WTC11 (cell line): ENCODE measurements at regions not wholly inside any gene's neighbourhood (a gene's known extent, or its start where the extent isn't known, plus 50 kb on each side); places are given as distances from the start of the nearest gene placed in this dataset.
"Not testable (repeated sequence)": the region's sequence is repeated elsewhere in the genome, so short reads cannot be mapped to it uniquely, and the experiment has no call there.

Experiments
- ATAC-seq: fragments of 200-7000 bp; cut with Tn5 transposase; 2 replicates; pipeline ENCODE4 v1.10.0; 2021; ENCODE audit warnings: mild to moderate bottlenecking, moderate library complexity
- CTCF ChIA-PET: fragments of 300-600 bp; sonication (Branson Sonifier 250); formaldehyde crosslinking; loops from one replicate; lab custom pipeline; 2021; ENCODE audit warnings: antibody characterized with exemption; lab: Charles Lee
- POLR2A ChIA-PET: fragments of 350-600 bp; sonication (Branson Sonifier 250); formaldehyde crosslinking; loops from one replicate; lab custom pipeline; 2021; ENCODE audit warnings: antibody characterized with exemption; lab: Charles Lee
- DNase-seq: peaks from one replicate; pipeline ENCODE4 v3.0.0; 2021; ENCODE audit warnings: low spot score
- H3K27ac Mint-ChIP-seq: 2 replicates; pipeline ENCODE4 v1.8.0; 2021; ENCODE audit warnings: mixed read lengths
- H3K27me3 Mint-ChIP-seq: 2 replicates; pipeline ENCODE4 v1.8.0; 2021; ENCODE audit warnings: low read depth, mild to moderate bottlenecking, moderate library complexity, mixed read lengths
- H3K36me3 Mint-ChIP-seq: 2 replicates; pipeline ENCODE4 v1.8.0; 2021; ENCODE audit warnings: mixed read lengths
- H3K4me1 Mint-ChIP-seq: 2 replicates; pipeline ENCODE4 v1.8.0; 2022; ENCODE audit warnings: mixed read lengths
- H3K4me3 Mint-ChIP-seq: 2 replicates; pipeline ENCODE4 v1.8.0; 2021; ENCODE audit warnings: mild to moderate bottlenecking, moderate library complexity, mixed read lengths
- H3K9me3 Mint-ChIP-seq: 2 replicates; pipeline ENCODE4 v1.8.0; 2021; ENCODE audit warnings: mixed read lengths
- ATF1 ChIP-seq: sonication (generic); formaldehyde crosslinking; IDR thresholded peaks from 2 replicates; pipeline ENCODE4 v1.8.1; 2023; ENCODE audit warnings: mild to moderate bottlenecking, moderate library complexity, missing genetic modification reagents
- CBFB ChIP-seq: sonication (generic); formaldehyde crosslinking; IDR thresholded peaks from 2 replicates; pipeline ENCODE4 v1.8.1; 2022; ENCODE audit warnings: mild to moderate bottlenecking, low read depth, missing genetic modification reagents
- ERG ChIP-seq: fragments of 250-450 bp; sonication (Bioruptor Pico); IDR thresholded peaks from 2 replicates; pipeline ENCODE4 v1.8.0; 2021; ENCODE audit warnings: mild to moderate bottlenecking
- ETV6 ChIP-seq: sonication (generic); formaldehyde crosslinking; IDR thresholded peaks from 2 replicates; pipeline ENCODE4 v1.8.1; 2022; ENCODE audit warnings: mild to moderate bottlenecking, missing genetic modification reagents
- FOXK1 ChIP-seq: sonication (generic); formaldehyde crosslinking; IDR thresholded peaks from 2 replicates; pipeline ENCODE4 v1.8.0; 2022; ENCODE audit warnings: mild to moderate bottlenecking, moderate library complexity, missing genetic modification reagents
- GABPB1 ChIP-seq: sonication (generic); formaldehyde crosslinking; IDR thresholded peaks from 2 replicates; pipeline ENCODE4 v1.8.1; 2023; ENCODE audit warnings: mild to moderate bottlenecking, missing genetic modification reagents
- GRHL2 ChIP-seq: fragments of 250-450 bp; sonication (Bioruptor Pico); IDR thresholded peaks from 2 replicates; pipeline ENCODE4 v1.8.0; 2022; ENCODE audit warnings: mild to moderate bottlenecking, moderate library complexity; ENCODE audit not compliant: insufficient replicate concordance, severe bottlenecking
- HMGA2 ChIP-seq: fragments of 250-450 bp; sonication (Bioruptor Pico); IDR thresholded peaks from 2 replicates; pipeline ENCODE4 v1.4.0; 2021; ENCODE audit warnings: mild to moderate bottlenecking, moderate library complexity
- IRF2 ChIP-seq: sonication (generic); formaldehyde crosslinking; IDR thresholded peaks from 2 replicates; pipeline ENCODE4 v1.8.0; 2022; ENCODE audit warnings: low read depth, missing genetic modification reagents, borderline replicate concordance
- JAZF1 ChIP-seq: fragments of 250-450 bp; sonication (Bioruptor Pico); IDR thresholded peaks from 2 replicates; pipeline ENCODE4 v1.9.0; 2021; ENCODE audit warnings: moderate library complexity, mild to moderate bottlenecking, inconsistent platforms
- JUN ChIP-seq: sonication (generic); formaldehyde crosslinking; IDR thresholded peaks from 2 replicates; pipeline ENCODE4 v1.8.0; 2023; ENCODE audit warnings: mild to moderate bottlenecking, missing genetic modification reagents
- MAX ChIP-seq: sonication (generic); formaldehyde crosslinking; IDR thresholded peaks from 2 replicates; pipeline ENCODE4 v1.8.0; 2022; ENCODE audit warnings: mild to moderate bottlenecking, missing genetic modification reagents
- MXD4 ChIP-seq: fragments of 250-450 bp; sonication (Bioruptor Pico); IDR thresholded peaks from 2 replicates; pipeline ENCODE4 v1.8.0; 2021; ENCODE audit warnings: mild to moderate bottlenecking, moderate library complexity, borderline replicate concordance
- NFATC4 ChIP-seq: fragments of 250-450 bp; sonication (Bioruptor Pico); IDR thresholded peaks from 2 replicates; pipeline ENCODE4 v1.9.0; 2021; ENCODE audit warnings: mild to moderate bottlenecking
- NR3C1 ChIP-seq: sonication (generic); formaldehyde crosslinking; conservative IDR thresholded peaks from 2 replicates; pipeline ENCODE4 v1.8.1; 2023; ENCODE audit warnings: low read depth, mild to moderate bottlenecking, missing genetic modification reagents
- RORB ChIP-seq: fragments of 250-450 bp; sonication (Bioruptor Pico); IDR thresholded peaks from 2 replicates; pipeline ENCODE4 v1.9.0; 2021; ENCODE audit warnings: mild to moderate bottlenecking
- USF2 ChIP-seq: sonication (generic); formaldehyde crosslinking; IDR thresholded peaks from 2 replicates; pipeline ENCODE4 v1.8.1; 2023; ENCODE audit warnings: mild to moderate bottlenecking, missing genetic modification reagents, moderate library complexity
- ZBTB21 ChIP-seq: sonication (generic); formaldehyde crosslinking; IDR thresholded peaks from 2 replicates; pipeline ENCODE4 v1.8.1; 2023; ENCODE audit warnings: mild to moderate bottlenecking, missing genetic modification reagents, borderline replicate concordance
- ZBTB43 ChIP-seq: sonication (generic); formaldehyde crosslinking; IDR thresholded peaks from 2 replicates; pipeline ENCODE4 v1.8.1; 2023; ENCODE audit warnings: mild to moderate bottlenecking, missing genetic modification reagents
- ZNF396 ChIP-seq: fragments of 250-450 bp; sonication (Bioruptor Pico); IDR thresholded peaks from 2 replicates; pipeline ENCODE4 v1.8.0; 2021; ENCODE audit warnings: mild to moderate bottlenecking, moderate library complexity, borderline replicate concordance
- ZNF671 ChIP-seq: fragments of 250-450 bp; sonication (Bioruptor Pico); IDR thresholded peaks from 2 replicates; pipeline ENCODE4 v1.8.0; 2021; ENCODE audit warnings: mild to moderate bottlenecking

- DNase-seq (no peak), ATAC-seq (no peak)
- H3K4me3 Mint-ChIP-seq, result no peak overlapping the region
- POLR2A ChIA-PET, result no interaction called here
- peaks cover 27% of the 10 kb centered on the region for H3K9me3 Mint-ChIP-seq
- CTCF ChIA-PET, result no interaction called here
- no peak for TF ChIP-seq CBFB
- TF ChIP-seq NFATC4, result no peak
- TF ChIP-seq JUN (CRISPR knock-in tag), result no peak
- peaks cover 43% of the 10 kb centered on the region for H3K4me1 Mint-ChIP-seq
- H3K36me3 Mint-ChIP-seq, result peaks cover 17% of the 10 kb centered on the region
- no peak overlapping the region for H3K27ac Mint-ChIP-seq
- H3K27me3 Mint-ChIP-seq, result no peaks in the 10 kb centered on the region
Measured at GRCh38 chr5:84706678-84707641, 322.3 kb upstream of the EDIL3 start.

- H3K27me3 Mint-ChIP-seq, CTCF ChIA-PET, H3K4me3 Mint-ChIP-seq, DNase-seq, ATAC-seq, POLR2A ChIA-PET, H3K27ac Mint-ChIP-seq: not testable (repeated sequence)
- peaks cover 66% of the 10 kb centered on the region for H3K9me3 Mint-ChIP-seq
- peaks cover 39% of the 10 kb centered on the region for H3K4me1 Mint-ChIP-seq
- peaks cover 61% of the 10 kb centered on the region for H3K36me3 Mint-ChIP-seq
Measured at GRCh38 chr5:84700545-84700944, 315.9 kb upstream of the EDIL3 start.

GRCh38 chr5:84696651-84697050, 312.0 kb upstream of the EDIL3 start:
- H3K4me3 Mint-ChIP-seq, result no peak overlapping the region
- POLR2A ChIA-PET, result no interaction called here
- DNase-seq (no peak), ATAC-seq (no peak)
- H3K9me3 Mint-ChIP-seq, result peaks cover 57% of the 10 kb centered on the region
- H3K27ac Mint-ChIP-seq, result no peak overlapping the region
- peaks cover 2% of the 10 kb centered on the region; the same call in 1 of the 2 replicates for H3K27me3 Mint-ChIP-seq
- H3K36me3 Mint-ChIP-seq, result peaks cover 52% of the 10 kb centered on the region
- TF ChIP-seq GRHL2 (CRISPR knock-in tag), result no peak
- no peak for TF ChIP-seq NR3C1
- TF ChIP-seq ATF1 (CRISPR knock-in tag), result no peak
- no peak for TF ChIP-seq MAX
- TF ChIP-seq ZNF396, result no peak
- no peak for TF ChIP-seq FOXK1 (CRISPR knock-in tag)
- TF ChIP-seq JAZF1 (CRISPR knock-in tag), result no peak
- no peak for TF ChIP-seq CBFB
- no peak for TF ChIP-seq ZNF671 (CRISPR knock-in tag)
- TF ChIP-seq MXD4 (CRISPR knock-in tag), result no peak
- TF ChIP-seq GABPB1, result no peak
- TF ChIP-seq RORB (CRISPR knock-in tag), result no peak
- TF ChIP-seq IRF2 (CRISPR knock-in tag), result no peak
- no peak for TF ChIP-seq ERG (CRISPR knock-in tag)
- TF ChIP-seq ZBTB21 (CRISPR knock-in tag), result no peak
- TF ChIP-seq USF2, result no peak
- no peak for TF ChIP-seq HMGA2 (CRISPR knock-in tag)
- TF ChIP-seq ETV6 (CRISPR knock-in tag), result no peak
- no peak for TF ChIP-seq ZBTB43 (CRISPR knock-in tag)
- peaks cover 18% of the 10 kb centered on the region for H3K4me1 Mint-ChIP-seq
- CTCF ChIA-PET, result no interaction called here
